ENCODE measurements at regions not wholly inside any gene's neighbourhood (a gene's known extent, or its start where the extent isn't known, plus 50 kb on each side); places are given as distances from the start of the nearest gene placed in this dataset.

DNA sequence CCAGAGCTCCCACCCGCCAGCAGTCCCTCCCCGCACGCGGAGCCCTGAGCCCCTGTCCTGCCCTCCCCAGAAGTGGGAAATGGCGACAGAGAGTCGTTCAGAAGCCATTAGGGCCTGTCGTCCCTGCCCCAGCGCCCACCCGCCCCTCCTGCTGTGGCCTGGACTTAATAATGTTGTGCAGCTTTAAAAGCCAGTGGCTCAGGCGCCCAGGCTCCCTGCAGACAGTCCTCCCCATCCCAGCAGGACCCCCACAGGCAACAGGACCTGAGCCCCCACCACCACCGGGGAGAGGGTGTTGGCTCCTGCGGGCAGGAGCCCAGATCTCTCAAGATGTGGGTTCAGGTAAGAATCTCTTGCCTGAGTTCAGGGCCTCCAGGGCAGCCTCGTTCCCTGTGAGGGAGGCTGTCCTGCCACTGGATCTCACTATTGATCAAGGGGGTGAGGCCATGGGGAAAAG is 125.3 kb upstream of the RUNX3 start:
- DNase-seq = no peak

DNA sequence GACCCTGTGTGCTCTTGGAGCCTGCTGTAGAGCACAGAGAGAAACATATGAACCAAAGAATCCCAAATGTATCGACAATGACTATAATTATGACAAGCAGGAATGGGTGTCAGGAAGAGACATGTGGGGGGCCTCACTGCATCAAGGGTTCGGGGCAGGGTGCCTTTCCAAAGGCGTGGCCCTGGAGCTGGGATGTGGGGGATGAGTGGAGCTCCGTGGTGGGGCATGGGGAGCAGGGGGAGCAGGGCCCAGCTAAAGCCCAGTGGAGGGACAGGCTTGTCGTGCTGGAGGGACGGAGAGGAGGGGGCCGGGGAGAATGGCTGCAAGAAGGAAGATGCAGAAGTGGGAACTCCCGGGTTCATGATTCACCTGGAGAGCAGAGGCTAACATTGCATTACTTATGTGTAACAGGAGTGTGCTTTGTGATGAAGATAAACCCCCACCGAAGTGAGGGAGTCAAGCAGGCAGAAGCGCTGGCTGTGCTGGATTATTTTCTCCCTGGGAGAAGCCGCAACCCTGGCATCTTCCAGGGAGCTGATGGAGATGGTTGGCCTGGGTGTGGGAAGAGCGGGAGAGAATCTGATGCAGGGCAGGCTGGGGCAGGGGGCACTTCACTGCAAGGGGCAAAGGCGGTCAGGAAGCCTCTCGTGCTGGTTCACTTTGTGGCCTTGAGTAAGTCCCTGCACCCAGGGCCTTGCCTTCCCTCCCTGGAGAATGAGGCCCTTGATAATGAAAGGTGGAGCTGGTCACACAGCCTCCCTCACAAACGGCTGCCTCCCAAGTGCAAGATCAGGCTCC is 124.6 kb upstream of the RUNX3 start:
- DNase-seq = no peak

DNA sequence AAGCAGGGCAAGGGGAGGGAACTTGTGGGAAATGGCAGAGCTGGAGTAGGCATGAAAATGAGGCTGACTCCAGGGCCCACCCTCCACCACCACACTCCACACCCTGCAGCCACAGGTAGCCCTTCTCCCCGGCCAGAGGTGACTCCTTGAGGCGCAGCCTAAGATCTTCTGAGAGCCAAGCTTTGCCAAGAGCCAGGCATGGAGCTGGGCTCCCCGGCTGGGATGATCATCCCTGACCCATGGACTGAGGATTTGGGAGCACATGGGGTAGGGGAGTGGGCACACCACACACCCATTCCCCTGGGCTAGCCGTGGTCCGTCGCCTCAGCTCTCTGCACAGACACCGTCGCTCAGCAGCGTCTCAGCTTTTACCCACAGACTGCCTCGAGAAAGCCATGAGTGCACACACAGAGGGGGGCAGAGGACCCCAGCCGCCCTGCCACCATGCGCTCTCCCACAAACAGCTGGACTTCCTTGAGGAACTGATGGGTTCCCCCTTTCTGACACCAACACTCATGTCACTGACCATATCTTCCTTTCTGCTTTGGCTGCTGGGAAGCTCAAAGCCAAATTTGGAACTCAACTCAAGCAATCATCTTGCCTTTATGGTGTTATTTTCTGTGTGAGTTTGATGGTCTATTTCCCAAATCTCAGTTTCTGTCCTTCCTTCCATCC is 123.6 kb upstream of the RUNX3 start:
- DNase-seq = no peak

DNA sequence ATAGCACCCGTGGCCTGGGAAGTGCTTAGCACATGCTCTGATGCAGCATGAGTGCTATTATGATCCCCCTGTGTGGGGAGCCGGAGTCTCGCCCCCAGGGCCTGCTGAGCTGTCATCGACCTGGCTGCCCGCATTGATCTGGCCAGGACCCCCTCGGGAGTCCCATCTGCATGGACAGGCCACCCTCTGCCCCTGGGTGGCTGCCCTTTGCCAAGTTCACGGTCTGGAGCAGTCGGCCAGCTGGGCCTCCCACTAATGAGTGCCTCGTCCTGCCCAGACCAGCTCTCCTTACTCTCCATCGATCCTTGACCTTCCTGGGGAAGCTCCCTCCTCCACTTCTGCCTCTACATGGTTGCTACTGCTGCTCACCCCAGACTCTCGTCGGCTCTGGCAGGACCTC is 121.8 kb upstream of the RUNX3 start:
- DNase-seq = no peak

DNA sequence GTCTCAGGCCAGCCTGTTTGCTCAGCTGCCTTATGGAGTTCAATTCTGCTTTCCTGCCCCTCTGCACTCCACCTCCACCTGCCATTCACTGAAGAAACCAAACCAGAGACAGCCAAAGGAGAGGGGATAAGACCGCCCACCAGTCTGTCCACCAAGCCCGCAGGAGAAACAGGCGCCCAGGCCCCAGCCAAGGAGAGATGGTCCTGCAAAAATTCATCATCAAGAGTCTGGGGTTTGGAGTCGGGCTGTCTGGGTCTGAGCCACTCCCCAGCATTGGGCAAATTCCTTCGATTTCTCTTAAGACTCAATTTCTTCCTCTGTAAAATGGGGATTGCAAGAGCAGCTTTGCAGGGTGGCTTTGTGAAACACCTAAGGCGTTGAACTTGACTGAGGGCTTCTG is 121.4 kb upstream of the RUNX3 start:
- DNase-seq = peak; percentile 76

DNA sequence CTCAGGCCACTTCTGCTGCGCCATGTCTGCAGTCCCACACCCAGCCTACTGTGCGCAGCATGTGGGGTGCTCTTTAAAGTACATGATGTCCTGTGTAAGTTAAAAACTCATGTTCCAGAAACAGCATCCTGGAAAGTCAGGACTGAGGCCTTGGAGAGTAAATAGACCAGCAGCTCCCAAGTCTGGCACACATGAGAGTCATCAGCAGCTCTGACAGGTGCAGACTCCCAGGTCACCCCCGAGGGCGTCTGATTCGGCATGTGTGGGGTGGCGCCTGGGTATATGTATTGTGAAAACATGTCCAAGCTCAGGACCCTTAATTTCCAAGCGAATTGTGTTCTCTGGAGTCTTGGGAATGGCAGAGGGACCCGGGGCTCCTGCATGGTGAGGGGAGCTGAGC is 120.1 kb upstream of the RUNX3 start:
- no peak for DNase-seq

DNA sequence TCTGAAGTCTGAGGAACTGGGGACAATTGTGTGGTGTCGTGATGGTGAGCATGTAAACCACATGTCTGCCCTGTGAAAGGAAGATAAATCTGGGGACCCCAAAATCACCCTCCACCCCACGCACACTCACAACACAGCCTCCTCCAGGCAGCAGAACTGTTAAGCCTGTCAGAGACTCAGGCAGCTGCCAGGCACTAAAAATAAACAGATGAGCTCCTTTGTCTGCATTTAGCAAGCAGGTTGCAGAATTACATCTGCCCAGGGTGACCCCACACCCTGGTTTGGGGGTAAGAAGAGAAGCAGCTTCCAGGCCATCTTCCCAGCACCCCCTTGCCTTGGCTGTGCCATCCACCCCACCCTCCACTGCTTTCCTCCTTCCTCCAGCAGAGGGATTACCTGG is 119.1 kb upstream of the RUNX3 start:
- DNase-seq = no peak

DNA sequence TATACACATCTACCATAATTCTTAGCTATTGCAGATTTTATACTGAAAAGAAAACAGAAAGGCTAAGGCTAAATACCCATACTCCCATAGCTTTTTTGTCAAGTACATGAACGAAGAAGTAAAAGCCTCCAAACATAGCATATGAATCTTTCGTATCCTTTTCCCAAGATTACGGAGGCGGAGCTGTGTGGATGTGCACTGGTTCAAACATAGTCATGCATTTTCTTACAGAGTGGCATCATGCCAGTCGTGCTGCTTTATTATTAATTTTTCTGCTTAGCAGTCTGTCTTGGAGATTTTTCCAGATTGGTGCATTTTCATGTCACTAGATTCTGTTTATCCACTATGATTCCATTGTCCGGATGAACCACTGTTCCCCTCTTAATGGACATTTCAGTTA is 118.7 kb upstream of the RUNX3 start:
- no peak for DNase-seq

DNA sequence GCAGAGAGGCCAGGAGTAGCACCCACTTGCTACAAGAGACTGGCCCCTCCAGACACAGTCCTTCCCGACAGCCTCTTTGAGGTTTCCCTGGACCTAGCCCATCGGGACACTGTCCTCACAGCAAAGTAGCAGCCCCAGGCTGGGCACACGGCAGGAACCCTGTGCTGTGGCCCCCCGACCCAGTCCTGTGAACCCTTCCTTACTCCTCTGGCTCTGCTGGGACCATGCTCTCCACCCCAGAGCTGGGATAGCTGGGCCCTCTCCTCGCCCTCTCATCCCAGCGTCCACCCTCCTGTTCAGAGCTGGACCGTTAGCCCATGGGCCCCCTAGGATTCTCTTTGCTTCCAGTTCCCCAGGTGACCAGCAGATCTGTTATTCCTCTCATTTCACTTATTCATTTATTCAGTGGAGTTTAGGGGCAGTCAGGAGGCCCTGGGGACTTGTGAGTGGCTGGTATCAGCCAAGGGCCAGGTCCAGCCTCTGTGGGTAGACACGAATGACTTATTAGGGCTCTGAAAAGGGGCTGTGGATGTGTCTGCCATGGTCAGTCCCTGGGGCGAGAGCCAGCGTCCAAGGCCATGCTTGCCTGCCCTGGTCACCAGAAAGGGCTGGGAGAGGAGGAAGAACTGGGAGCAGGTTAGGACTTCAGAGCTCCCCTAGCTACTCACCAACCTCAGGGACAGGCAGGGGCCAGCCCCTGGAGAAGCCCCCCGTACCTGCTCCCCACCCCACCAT is 117.6 kb upstream of the RUNX3 start:
- DNase-seq = no peak

DNA sequence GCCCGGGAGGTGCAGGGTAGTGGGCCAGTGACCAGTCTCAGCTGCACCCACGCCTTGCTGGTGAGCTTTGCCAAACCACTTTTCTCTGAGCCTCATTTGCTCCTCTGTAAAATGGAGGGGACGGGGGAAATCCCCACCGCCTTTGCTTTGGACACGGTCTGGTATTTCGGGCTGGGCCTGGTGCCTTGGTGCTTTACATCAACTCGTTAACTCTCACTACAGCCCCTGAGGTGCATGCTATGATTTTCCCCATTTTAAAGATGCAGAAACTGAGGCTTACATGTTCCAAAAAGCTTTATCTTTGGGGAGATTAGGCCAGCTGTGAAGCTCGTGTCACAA is 116.1 kb upstream of the RUNX3 start:
- DNase-seq = no peak

DNA sequence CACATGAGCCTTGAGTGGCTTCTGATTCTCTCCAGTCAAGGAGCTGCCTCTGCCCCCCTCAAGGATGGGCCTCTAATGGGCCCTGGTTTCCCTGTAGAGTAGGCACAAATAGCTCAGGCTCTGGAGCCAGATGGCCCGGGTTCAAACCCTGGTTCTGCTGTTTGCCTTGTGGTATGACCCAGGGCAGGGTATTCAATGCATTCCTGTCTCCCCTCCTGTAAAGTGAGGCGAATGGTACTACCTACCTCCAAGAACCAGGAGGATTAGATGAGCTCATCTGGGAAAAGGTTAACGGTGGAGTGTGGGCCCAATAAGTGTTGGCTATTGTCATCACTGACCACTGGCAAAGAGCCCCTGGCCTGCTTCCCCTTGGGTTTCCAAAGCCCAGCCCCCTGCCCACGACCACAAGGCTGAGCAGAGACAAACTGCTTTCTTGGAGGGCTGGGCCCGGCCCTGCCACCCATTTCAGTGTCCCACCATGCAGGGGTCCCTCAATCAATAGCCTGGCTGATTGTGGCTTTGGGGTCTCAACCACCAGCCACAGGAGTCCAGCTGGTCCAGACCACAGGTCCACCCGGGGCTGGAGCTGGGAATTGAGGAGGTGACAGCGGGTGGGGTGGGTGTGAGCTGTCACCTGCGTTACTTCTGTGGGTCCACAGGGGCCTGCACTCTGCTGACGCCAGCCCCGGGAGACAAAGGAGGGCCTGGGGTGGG is 115.6 kb upstream of the RUNX3 start:
- DNase-seq = no peak

DNA sequence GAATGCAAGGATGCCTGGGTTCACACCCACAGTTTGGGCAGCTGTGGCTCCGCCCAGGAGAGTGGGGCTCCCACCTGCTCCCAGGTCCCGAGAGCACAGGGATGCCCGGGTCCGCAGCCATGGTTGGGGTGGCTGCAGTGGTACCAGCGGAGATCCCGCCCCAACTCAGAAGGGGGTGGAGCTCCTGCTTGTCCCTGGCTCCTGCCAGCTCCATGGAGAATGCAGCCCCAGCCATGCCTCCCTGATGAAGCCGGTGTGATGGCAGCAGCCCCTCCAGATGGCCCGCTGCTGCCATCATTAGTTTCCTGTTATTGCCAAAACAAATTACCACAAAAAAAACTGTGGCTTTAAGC is 113.1 kb upstream of the RUNX3 start:
- DNase-seq = no peak

DNA sequence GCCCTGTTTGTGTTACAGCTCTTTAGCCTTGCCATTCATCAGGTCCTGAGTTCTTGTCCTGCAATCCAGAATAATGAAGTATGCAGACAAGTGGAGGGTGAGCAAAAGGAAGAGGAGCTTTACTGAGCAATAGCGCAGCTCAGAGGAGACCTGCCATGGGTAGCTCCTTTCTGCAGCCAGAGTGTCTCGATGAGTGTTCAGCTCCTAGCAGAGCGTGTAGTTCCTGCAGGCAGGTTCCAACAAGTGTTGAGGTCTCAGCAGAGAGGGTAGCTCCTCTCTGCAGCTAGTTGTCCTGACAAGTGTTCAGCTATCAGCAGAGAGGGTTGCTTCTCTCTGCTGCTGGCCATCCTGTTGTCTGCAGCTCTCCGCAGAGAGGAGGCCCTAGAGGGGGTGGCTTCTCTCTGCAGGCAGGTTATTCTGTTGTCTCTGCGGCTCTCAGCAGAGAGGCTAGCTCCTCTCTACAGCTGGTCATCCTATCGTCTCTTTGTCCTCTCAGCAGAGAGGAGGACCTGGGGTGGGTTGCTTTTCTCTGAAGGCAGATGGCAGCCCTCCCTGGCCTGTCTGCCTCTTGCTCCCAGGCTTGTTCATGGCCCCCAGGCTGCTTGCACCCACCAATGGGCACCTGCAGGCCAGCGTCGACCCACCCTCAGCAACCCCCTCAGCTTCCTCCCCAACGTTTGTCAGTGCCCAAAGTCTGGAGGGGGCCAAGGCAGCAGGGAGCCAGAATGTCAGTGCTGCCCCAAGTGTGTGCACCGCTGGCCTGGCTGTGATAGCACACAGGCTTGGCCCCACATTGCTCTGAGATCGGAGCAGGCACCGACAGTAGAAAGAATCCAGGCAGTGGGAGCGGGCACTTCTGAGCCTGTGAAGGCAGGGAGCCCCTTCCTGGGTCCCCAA is 112.5 kb upstream of the RUNX3 start:
- DNase-seq = no peak

DNA sequence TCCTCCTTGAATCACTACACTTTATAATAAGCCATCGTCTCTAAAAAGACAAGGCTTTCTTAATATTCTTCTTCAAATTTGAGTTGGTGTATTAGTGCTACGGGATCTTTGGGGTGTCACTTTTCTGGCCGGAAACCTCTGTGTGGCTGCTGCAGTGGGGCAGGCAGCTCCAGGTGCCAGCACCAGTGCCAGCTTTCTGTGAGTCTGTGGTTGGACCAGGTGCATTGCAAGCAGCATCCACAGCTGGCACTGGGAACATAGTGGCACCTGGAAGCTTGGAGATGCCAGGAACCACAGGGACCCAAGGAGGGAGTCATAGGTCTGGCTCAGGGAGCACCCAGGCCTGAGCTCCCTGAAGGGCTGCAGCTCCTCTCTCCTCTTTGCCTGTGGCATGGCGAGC is 111.8 kb upstream of the RUNX3 start:
- no peak for DNase-seq

DNA sequence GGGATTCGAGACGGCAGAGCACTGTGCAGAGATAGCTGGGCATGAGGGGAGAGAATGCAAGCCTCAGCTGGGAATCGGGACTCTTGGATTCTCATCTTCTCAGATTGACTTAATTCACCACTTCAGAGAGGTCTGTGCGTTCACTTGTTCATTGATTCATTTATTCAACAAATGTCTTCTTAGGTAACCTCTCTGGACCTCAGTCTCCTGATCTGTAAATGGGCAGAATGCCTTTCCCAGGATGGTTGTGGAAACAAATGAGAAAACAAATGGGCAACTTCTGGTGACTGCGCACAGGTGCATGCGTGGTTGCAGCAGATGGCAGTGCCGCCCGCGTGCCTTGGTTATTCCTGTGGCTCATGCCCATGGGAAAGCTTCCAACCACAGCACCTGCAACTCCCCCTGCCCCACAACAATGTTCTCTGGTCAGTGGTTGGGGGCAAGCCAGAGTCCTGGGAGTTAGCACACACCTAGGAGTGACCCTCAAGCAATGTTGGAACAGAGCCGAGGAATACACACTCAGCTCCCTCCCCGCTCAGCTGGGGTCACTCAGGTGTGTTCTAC is 110.1 kb upstream of the RUNX3 start:
- no peak for DNase-seq

DNA sequence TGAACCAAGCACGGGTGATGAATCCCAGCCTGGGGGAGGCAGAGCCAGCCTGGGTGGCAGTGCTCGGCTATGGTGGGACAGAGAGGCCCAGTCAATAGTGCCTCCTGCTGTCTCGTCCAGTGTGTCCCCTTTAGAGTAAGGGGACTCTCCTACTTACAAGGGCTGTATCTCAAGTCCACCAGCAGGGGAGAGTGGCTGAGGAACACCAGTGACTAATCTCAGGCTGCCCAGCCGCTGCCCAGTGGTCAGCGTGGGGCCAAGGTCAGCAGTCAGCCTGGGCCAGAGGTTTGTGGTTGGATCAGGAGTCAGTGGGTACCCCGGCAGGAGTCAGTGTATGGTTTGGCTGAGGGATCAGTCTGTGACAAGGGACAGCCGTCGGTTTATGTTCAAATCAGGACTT is 109.2 kb upstream of the RUNX3 start:
- no peak for DNase-seq

DNA sequence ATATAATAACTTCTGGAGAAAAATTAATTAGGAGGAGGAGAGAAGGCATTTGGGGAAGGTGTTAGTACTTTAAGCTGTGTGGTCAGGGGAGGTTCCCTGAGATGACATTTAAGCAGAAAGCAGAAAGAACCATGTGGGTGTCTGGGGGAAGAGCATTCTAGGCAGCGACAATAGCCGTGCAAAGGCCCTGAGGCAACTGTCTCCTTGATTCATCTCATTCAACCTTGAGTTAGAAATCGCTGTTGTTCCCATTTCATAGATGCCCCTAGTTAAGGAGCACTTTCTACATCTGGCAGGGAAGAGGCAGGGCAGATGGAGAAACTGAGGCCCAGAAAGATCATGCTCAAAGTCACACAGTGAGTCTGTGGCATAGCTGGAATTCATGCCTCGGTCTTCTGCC is 108.6 kb upstream of the RUNX3 start:
- DNase-seq = no peak

DNA sequence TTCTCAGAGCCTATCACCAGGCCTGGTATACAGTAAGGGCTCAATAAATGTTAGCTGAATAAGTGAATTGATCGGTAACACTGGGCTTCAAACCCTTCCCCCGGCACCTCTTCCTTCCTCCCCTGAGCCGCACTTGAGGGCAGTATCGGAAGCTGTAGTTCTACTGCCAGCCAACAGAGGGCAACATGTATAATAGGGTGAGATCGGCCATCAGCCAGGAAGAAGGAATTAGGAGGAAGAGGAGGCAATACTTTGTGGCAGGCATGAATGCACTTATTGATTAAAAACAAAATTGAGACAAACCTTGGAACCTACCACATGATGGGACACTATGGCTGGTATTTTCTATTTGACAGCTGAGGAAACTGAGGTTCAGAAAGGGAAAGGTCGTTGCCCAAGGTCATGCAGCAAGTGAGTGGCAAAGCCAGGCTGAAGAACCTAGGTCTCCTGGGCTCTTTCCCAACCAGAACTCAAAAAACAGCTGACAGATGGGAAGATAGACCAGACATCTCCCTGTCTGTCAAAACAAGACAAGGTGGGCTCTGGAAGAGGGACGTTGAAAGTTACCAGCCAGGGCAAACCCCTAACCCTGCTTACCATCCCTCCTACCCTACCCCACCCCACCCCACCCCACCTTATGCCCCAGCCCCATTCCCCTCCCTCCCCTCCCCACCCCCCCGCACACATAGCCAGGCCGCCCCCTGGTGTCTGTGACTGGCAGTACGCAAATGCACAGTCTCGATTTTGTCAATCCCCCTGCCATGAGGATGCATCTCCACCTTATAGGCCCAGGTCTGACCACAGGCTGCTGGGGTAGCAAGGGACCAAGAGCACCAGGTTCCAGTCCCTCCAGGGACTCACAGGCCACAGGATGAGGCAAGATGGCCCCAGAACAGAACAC is 107.3 kb upstream of the RUNX3 start:
- peak; percentile 17 for DNase-seq

DNA sequence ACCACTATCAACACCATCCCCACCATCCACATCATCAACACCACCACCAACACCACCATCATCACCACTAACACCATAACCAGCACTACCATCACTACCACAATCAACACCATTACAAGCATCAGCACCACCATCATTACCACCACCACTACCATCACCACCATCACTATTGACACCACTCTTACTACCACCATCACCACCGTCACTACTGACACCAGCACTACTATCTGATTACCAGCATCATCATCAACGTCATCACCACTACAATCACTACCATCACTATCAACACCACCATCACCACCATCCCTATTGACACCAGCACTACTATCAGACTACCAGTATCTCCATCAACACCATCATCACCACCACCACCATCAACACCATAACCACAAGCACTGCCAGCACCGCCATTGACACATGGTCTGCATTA is 106.1 kb upstream of the RUNX3 start:
- DNase-seq = no peak

DNA sequence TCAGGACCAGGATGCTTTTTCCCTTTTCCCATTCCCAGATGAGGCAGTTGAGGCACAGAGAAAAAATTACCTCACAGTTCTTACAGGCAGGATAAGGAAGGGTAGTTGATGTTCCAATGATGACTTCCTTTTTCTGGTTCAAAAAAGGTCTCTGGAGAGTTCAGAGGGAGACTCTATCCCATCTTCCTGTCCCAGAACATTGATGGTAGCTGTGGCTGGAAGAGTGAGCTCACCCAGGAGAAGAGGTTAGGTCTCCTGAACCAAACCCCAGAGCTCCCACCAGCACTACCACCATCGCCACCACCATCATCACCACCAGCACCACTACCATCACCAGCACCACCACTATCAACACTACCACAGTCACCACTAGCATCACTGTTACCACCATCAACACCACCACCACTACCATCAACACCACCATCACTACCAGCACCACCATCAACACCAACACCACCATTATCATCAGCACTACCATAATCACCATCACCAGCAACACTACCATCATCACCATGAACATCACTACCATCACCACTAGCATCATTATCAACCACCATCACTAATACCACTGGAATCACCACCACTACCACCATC is 105.5 kb upstream of the RUNX3 start:
- no peak for DNase-seq

Measured in SHP77 treated with DMSO at 0.1 percent for 48 hours (cell line).